Astrocyte of the spinal cord (primary cell): ENCODE measurements at regions not wholly inside any gene's neighbourhood (a gene's known extent, or its start where the extent isn't known, plus 50 kb on each side); places are given as distances from the start of the nearest gene placed in this dataset.

Experiments
- DNase-seq: peaks from one replicate; pipeline ENCODE4 v3.0.0; 2011; ENCODE audit warnings: low read depth, low spot score
- H3K4me3 ChIP-seq: 2 replicates; pipeline ENCODE4 v1.5.1; 2011; ENCODE audit warnings: low read depth, mild to moderate bottlenecking, low read length, moderate library complexity
- CTCF ChIP-seq: IDR thresholded peaks from 2 replicates; pipeline ENCODE4 v1.5.1; 2012; ENCODE audit warnings: low read depth, mild to moderate bottlenecking, low read length, inconsistent platforms
- in situ Hi-C: cut with HindIII; loops from 2 replicates; pipeline ENCODE4 v1.10.0; 2017; ENCODE audit warnings: low sequenced_read_pairs

DNA sequence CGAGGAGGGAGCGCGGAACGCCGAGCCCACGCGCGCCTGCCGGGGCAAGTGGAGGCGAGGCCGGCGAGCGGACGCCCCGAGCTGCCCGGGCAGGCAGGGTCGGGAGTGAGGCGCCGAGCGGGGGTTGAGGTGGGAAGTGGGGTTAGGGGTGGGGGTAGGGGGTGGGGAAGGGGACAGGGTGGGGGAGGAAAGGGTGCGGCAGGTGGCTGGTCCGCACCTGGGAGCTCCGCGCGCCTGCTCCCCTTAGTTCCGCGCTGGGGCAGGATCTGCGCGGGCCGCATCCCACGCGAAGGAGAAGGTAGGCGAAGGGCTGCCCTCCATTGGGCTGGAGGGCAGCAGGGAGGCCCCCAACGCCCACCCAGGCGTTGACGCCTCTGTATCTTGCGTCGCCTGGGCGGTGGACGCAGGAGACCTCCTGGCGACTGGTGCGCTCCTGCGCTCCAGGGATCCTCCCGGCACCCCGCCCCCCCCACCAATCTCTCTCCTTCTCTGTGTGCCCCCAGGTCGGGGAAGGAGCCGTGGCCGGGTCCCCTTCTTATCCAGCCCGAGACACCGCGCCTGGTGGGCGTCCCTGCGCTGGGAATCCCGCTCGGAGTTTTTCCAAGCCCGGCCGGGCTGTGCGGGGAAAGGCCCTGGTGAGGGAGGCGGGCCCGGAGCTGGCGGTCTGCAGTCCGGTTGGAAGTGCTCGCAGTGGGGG, 51.3 kb upstream of the AMZ2 start:
- TF ChIP-seq CTCF = no peak
- in situ Hi-C loops = no loop called here
- no peak overlapping the region for H3K4me3 ChIP-seq
- DNase-seq = no peak

DNA sequence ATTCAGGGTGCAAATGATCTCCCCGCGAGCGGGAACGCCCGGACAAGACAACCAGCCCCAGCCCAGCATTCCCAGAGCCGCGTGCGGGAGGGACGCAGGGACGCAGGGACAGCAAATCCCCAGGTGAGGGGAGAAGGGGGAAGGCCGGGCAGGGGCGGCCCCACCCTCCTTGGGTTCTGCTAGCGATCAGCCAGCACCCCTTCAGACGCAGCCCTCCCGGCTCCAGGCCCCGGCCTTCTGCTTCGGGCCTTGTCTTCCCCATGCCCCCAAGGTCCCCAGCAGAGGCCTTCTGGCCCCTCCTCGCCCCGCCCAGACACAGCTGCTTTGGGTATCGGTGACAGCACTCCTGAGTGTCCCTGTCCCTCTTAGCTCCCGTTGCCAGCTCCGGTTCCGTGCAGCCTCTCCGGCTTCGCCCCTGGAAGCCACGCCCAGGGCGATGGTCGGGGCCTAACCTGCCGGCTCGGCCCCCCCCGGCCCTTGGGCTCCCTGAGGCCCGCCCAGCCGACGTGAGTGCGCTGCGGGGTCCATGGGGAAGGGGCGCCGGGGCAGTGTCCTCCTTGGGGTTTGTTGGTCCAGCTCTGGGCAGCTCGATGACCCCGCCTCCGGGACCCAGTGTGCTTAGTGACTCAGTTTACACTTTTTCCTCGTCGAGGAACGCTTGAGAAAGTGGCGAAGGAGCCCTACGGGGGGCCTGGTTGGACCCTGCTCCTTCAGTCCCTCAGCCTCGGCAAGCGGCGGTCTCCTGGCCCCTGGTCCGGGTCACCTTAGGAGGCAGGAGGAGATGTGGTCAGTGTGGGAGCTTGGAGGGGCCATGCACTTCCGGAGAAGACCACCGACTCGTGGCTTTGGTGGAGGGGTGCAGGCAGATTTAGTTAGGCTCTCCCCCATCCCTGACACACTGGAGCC, 50.5 kb upstream of the AMZ2 start:
- in situ Hi-C loops = no loop called here
- no peak for TF ChIP-seq CTCF
- no peak overlapping the region for H3K4me3 ChIP-seq
- DNase-seq = no peak

DNA sequence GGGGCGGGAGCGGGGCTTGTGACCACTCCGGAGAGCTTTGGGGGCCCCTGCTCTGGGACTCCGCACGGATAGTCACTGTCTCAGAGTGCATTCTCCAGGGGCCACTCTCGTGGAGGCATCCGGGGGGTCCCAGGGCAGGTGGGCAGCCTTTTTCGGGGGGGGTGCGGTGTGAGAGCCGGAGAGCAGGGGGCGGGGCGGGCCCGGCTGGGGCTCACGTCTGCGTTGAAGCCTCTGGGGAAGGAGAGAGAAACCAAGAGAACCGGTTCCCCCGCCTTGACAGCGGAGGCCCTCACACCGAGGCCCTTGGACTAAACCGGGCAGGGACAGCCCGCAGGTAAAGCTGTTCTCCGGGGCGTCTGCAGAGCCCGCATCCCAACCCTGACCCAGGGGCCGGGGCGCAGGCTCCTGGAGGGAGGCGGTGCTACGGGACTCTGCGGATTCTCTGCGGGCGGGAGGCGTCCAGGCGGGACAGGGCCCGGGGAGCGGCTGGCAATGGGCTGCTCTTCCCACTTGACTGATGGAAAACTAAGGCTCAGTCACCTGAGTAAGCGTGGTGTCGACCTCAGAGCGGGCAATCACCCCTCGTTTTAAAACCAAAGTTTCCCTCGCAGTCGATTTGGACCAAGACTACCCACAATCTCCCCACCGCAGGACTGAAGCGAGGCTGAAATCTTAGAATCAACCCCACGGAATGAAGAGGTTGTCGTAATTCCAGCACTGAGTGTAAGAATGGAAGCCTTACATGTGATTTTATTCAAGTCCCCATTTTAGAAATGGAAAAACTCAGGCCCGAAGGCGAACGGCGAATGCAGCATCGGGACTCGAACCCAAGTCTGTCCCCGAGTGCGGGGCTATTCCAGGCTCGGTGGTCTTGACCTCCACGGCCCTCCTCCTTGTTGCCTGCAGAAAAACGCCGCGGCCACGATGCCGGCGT, 49.6 kb upstream of the AMZ2 start:
- no peak overlapping the region for H3K4me3 ChIP-seq
- in situ Hi-C loops = no loop called here
- DNase-seq = no peak
- no peak for TF ChIP-seq CTCF
